GM19397 (cell line): ENCODE measurements at regions not wholly inside any gene's neighbourhood (a gene's known extent, or its start where the extent isn't known, plus 50 kb on each side); places are given as distances from the start of the nearest gene placed in this dataset.
"Not testable (repeated sequence)": the region's sequence is repeated elsewhere in the genome, so short reads cannot be mapped to it uniquely, and the experiment has no call there.

Experiments used
- ATAC-seq: cut with Tn5 transposase; IDR thresholded peaks from one replicate; pipeline ENCODE4 v1.9.1; 2021; ENCODE audit warnings: mild to moderate bottlenecking, moderate library complexity; ENCODE audit not compliant: unreplicated experiment

DNA sequence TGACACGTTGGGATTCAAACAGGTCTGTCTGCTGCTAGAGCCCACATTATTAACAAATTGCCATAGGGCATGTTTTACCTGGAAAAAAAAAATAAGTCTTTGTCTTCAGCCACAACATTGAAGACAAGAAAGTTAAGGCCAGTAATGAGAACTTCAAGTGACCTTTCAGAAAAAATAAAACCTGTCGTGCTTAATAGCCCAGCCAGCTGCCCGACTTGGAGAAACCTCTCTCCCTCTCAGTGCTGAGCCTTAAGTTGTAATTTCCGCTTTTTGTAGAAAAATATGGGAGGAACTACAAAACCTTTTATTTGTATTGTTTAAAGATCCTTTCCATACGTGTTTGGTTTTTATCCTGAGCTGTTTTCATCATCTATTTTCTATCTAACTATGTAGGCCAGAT is 454.3 kb upstream of the SLITRK6 start:
- ATAC-seq: not testable (repeated sequence)

GRCh38 chr13:86255820-86256219 is 456.6 kb upstream of the SLITRK6 start:
- ATAC-seq: not testable (repeated sequence)

DNA sequence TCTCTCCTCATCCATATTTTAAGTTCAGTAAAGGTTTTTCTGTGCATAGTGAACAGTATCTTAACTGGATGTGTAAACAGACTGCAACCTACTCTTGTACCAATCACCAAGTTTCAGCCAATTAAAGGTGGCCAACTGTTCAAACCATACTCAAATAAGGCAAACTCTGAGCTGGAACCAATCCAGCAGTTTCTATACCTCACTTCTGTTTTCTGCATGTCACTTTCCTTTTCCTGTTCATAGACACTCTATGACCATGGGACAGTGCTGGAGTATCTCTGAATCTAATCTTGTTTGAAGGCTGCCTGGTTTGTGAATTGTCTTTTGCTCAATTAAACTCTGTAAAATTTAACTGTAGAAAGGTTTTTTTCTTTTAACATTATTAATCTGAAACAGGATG is 470.3 kb upstream of the SLITRK6 start:
- no peak for ATAC-seq

GRCh38 chr13:86282442-86282841 is 483.2 kb upstream of the SLITRK6 start:
- no peak for ATAC-seq

DNA sequence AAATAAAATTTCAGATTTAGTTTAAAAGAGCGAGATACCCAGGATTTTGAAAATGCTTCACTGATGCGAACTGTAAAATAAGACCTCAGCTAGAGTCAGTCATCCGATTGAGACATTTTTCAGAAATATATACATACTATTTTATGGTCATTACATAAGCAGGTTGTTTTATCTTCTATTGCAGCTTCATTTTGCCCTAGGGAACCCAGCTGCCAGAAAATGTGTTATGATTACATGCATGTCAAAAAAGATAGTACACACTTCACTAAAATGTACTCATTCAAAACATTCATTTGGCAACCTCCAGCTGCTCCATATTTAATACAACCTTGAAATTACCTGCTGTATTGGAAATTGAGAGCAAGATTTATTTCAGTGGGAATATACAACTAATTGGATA is 483.8 kb upstream of the SLITRK6 start:
- no peak for ATAC-seq

GRCh38 chr13:86298725-86299124 is 499.5 kb upstream of the SLITRK6 start:
- ATAC-seq: no peak

GRCh38 chr13:86299128-86299527 is 499.9 kb upstream of the SLITRK6 start:
- no peak for ATAC-seq

GRCh38 chr13:86309881-86310280 is 510.7 kb upstream of the SLITRK6 start:
- ATAC-seq: no peak

- no peak for ATAC-seq
Observed at GRCh38 chr13:86313421-86313820, 514.2 kb upstream of the SLITRK6 start.

DNA sequence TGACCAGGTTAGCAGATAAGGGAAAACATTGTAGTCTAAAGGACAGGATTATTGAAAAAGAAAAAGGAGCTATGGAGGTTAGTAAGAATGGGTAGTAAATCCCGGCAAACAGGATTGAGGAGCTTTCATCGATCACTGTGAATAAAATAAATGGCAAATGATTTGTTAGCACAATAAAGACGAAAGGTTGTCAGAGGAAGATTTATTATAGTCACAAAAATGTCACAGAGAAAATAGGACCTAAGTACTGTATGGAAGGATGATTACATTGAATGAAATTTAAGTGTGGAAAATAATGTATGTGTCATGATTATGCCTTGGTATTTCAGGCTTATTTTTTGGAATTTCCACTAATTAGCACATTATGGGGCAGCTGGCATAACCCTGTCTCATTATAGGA is 519.2 kb upstream of the SLITRK6 start:
- ATAC-seq: no peak

- no peak for ATAC-seq
Observed at GRCh38 chr13:86324191-86324590, 525.0 kb upstream of the SLITRK6 start.

GRCh38 chr13:86355301-86355700 is 556.1 kb upstream of the SLITRK6 start:
- ATAC-seq: no peak

GRCh38 chr13:86357106-86357505 is 557.9 kb upstream of the SLITRK6 start:
- no peak for ATAC-seq

DNA sequence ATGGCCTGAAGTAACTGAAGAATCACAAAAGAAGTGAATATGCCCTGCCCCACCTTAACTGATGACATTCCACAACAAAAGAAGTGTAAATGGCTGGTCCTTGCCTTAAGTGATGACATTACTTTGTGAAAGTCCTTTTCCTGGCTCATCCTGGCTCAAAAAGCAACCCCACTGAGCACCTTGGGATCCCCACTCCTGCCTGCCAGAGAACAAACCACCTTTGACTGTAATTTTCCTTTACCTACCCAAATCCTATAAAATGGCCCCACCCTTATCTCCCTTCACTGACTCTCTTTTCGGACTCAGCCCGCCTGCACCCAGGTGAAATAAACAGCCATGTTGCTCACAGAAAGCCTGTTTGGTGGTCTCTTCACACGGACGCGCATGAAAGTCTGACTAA is 564.5 kb upstream of the SLITRK6 start:
- not testable (repeated sequence) for ATAC-seq

DNA sequence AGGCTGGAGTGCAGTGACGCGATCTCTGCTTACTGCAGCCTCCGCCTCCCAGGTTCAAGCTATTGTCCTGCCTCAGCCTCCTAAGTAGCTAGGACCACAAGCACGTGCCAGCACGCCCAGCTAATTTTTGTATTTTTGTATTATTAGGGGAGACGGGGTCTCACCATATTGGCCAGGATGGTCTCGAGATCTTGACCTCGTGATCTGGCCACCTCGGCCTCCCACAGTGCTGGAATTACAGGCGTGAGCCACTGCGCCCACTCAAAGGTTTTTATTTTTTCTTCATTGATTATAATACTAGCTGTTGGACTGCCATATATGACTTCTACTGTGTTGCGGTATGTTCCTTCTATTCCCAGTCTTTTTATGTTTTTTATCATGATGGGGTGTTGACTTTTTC is 569.7 kb upstream of the SLITRK6 start:
- ATAC-seq: no peak

- no peak for ATAC-seq
Observed at GRCh38 chr13:86377451-86377850, 578.2 kb upstream of the SLITRK6 start.

DNA sequence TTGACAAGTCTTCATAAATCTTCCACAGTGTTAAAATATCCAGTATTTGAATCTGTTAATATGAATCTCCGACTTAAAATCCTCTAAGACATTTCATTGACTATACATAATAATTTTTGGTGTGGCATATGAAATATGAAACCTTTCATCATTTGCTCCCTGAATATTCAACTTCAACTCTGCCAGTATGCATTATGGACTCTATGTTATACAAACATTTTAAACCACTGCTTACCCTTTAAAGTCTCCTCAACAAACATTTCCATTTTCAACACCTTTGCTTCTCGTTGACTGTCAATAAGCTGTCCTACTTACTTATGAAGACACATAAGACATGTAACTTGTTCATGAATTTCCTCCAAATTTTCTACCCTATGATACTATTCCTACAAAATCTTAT is 579.4 kb upstream of the SLITRK6 start:
- ATAC-seq: no peak

- ATAC-seq: no peak
Observed at GRCh38 chr13:86383151-86383550, 583.9 kb upstream of the SLITRK6 start.

DNA sequence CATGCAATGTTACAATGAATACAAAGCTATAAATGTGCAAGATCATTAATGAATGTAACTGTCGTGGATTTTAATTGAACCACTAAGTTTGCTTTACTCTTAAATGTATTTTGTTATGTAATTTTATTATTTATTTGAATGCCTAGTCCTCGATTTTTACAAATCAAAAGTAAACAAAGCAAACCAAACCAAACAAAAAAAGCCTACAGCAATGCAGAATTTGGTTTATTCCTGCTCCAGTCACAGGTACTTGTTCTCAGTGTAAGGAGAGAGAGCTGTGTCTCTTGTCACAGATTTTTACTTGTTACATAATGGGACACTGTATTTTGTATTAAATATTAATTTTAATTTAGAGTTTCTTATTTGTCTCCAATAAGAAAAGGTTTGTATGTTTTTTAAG is 584.3 kb upstream of the SLITRK6 start:
- no peak for ATAC-seq

DNA sequence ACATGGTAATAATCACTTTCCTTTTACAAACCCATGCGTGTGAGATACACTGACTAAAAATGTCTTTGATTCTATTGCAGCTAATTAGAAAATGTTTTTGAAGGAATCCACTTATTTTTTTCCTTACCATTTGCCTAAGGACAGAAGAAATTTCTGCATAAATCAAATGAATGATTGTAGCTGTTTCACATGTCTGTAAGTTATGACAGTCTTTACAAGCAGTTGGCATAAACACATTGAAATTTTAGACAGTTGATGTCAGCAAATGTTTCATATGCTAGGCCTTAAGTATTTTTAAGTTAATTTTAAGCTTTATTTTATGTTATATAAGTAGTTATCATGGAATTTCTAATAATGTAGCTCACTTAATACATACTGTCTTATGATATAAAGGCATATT is 598.4 kb upstream of the SLITRK6 start:
- no peak for ATAC-seq

DNA sequence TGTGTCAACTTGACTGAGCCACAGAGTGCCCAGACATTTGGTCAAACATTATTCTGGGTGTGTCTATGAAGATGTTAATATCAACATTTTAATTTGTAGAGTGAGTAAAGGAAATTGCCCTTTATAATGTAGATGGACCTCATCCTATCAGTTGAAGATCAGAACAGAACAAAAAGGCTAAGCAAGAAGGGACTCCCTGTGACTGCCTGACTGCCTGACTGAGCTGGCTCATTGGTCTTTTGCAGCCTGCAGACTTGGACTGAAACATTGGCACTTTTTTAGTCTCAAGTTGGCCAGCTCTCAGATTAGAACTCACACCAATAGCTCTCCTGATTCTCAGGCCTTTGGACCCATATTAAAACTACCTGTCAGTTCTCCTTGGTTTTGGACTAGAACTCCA is 600.4 kb upstream of the SLITRK6 start:
- ATAC-seq: no peak

- ATAC-seq: no peak
Observed at GRCh38 chr13:86402500-86402899, 603.3 kb upstream of the SLITRK6 start.

GRCh38 chr13:86403181-86403580 is 604.0 kb upstream of the SLITRK6 start:
- ATAC-seq: no peak
